Karpas-422 (cell line): ENCODE measurements at regions not wholly inside any gene's neighbourhood (a gene's known extent, or its start where the extent isn't known, plus 50 kb on each side); places are given as distances from the start of the nearest gene placed in this dataset.
"Not testable (repeated sequence)": the region's sequence is repeated elsewhere in the genome, so short reads cannot be mapped to it uniquely, and the experiment has no call there.

Experiments used
- DNase-seq: peaks from one replicate; pipeline ENCODE4 v3.0.0-alpha.2; 2015
- H2AFZ ChIP-seq: fragments of 200-600 bp; sonication (generic); 2 replicates; pipeline ENCODE4 v1.6.1; 2014; ENCODE audit warnings: antibody characterized with exemption, low read length, mixed read lengths
- H3K27ac ChIP-seq: fragments of 200-600 bp; sonication (generic); 2 replicates; pipeline ENCODE4 v1.5.1; 2014; ENCODE audit warnings: mild to moderate bottlenecking, low read length, moderate library complexity
- H3K27me3 ChIP-seq: fragments of 200-600 bp; sonication (generic); 2 replicates; pipeline ENCODE4 v1.6.1; 2014; ENCODE audit warnings: low read length, mixed read lengths
- H3K36me3 ChIP-seq: fragments of 200-600 bp; sonication (generic); 2 replicates; pipeline ENCODE4 v1.6.1; 2014; ENCODE audit warnings: low read length, mixed read lengths; ENCODE audit not compliant: insufficient read depth
- H3K4me1 ChIP-seq: fragments of 200-600 bp; sonication (generic); 2 replicates; pipeline ENCODE4 v1.6.1; 2014; ENCODE audit warnings: mild to moderate bottlenecking, low read length, mixed read lengths
- H3K4me2 ChIP-seq: fragments of 200-600 bp; sonication (generic); 2 replicates; pipeline ENCODE4 v1.6.1; 2014; ENCODE audit warnings: low read length, low read depth, mild to moderate bottlenecking; ENCODE audit not compliant: poor library complexity, severe bottlenecking
- H3K4me3 ChIP-seq: fragments of 200-600 bp; sonication (generic); 2 replicates; pipeline ENCODE4 v1.5.1; 2014; ENCODE audit warnings: mild to moderate bottlenecking, antibody characterized with exemption, low read length, mixed read lengths
- H3K79me2 ChIP-seq: fragments of 200-600 bp; sonication (generic); 2 replicates; pipeline ENCODE4 v1.6.1; 2014; ENCODE audit warnings: mild to moderate bottlenecking, low read length, mixed read lengths
- H3K9ac ChIP-seq: fragments of 200-600 bp; sonication (generic); 2 replicates; pipeline ENCODE4 v1.6.0; 2014; ENCODE audit warnings: low read length
- H3K9me2 ChIP-seq: fragments of 200-600 bp; sonication (generic), shearing (Covaris generic); replicated peaks from 2 replicates; pipeline ENCODE4 v1.6.0; 2014; ENCODE audit warnings: mild to moderate bottlenecking, low read length, moderate library complexity; ENCODE audit not compliant: insufficient read depth
- H3K9me3 ChIP-seq: fragments of 300-700, 200-600 bp; sonication (generic); 2 replicates; pipeline ENCODE4 v1.6.1; 2014; ENCODE audit warnings: low read length, mixed read lengths
- H4K20me1 ChIP-seq: fragments of 200-600 bp; sonication (generic); 2 replicates; pipeline ENCODE4 v1.6.1; 2014; ENCODE audit warnings: mild to moderate bottlenecking, antibody characterized with exemption, low read length, low read depth; ENCODE audit not compliant: insufficient read depth

DNA sequence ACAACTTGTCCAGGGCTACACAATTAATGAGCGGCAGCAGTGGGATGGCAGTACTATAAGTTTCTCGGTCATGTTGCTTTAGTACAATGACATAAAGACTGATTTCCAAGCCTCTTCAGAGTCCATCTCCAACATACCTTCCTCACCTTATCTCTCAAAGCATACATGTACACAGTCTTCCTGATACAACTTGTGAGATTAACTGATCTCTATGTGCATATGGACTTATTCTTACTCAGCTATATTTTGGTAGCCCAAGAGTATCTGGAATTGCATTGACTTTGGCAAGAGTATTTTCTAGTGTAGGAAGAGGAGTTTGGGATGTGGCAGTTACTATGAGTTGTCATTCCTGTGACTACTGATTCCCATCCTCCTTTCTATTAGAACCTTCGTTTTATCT is 575.0 kb downstream of the EDEM1 start:
- DNase-seq, result no peak
- Histone ChIP-seq H3K4me3 (no peak overlapping the region), H3K4me2 (no peak overlapping the region)

GRCh38 chr3:5766848-5767247 is 579.3 kb downstream of the EDEM1 start:
- H3K9ac ChIP-seq, result no peak overlapping the region

More for the DNA sequence above, 575.0 kb downstream of the EDEM1 start:
- Histone ChIP-seq H3K79me2 (no peaks in the 10 kb centered on the region), H2AFZ (no peak overlapping the region), H3K27me3 (no peaks in the 10 kb centered on the region), H3K9me3 (no peaks in the 10 kb centered on the region), H3K9me2 (no peaks in the 10 kb centered on the region), H3K36me3 (no peaks in the 10 kb centered on the region), H3K4me1 (no peaks in the 10 kb centered on the region), H3K27ac (no peak overlapping the region), H3K9ac (no peak overlapping the region), H4K20me1 (no peaks in the 10 kb centered on the region)

GRCh38 chr3:5767304-5767703 is 579.8 kb downstream of the EDEM1 start:
- no peak overlapping the region for H3K9ac ChIP-seq
- DNase-seq, result no peak
- no peak overlapping the region for H3K27ac ChIP-seq
- H3K27me3 ChIP-seq, result no peaks in the 10 kb centered on the region
- no peak overlapping the region for H2AFZ ChIP-seq
- H4K20me1 ChIP-seq, result no peaks in the 10 kb centered on the region
- H3K4me3 ChIP-seq, result no peak overlapping the region
- no peak overlapping the region for H3K4me2 ChIP-seq
- H3K36me3 ChIP-seq, result no peaks in the 10 kb centered on the region
- no peaks in the 10 kb centered on the region for H3K9me2 ChIP-seq
- H3K79me2 ChIP-seq, result no peaks in the 10 kb centered on the region
- no peaks in the 10 kb centered on the region for H3K9me3 ChIP-seq
- H3K4me1 ChIP-seq, result no peaks in the 10 kb centered on the region

More at GRCh38 chr3:5766848-5767247, 579.3 kb downstream of the EDEM1 start:
- H3K36me3 ChIP-seq, result no peaks in the 10 kb centered on the region
- H3K9me2 ChIP-seq, result no peaks in the 10 kb centered on the region
- DNase-seq, result no peak
- H2AFZ ChIP-seq, result no peak overlapping the region
- H3K27me3 ChIP-seq, result no peaks in the 10 kb centered on the region
- no peaks in the 10 kb centered on the region for H4K20me1 ChIP-seq
- H3K4me1 ChIP-seq, result no peaks in the 10 kb centered on the region
- H3K9me3 ChIP-seq, result no peaks in the 10 kb centered on the region
- H3K79me2 ChIP-seq, result no peaks in the 10 kb centered on the region
- no peak overlapping the region for H3K4me3 ChIP-seq
- no peak overlapping the region for H3K27ac ChIP-seq
- no peak overlapping the region for H3K4me2 ChIP-seq

DNA sequence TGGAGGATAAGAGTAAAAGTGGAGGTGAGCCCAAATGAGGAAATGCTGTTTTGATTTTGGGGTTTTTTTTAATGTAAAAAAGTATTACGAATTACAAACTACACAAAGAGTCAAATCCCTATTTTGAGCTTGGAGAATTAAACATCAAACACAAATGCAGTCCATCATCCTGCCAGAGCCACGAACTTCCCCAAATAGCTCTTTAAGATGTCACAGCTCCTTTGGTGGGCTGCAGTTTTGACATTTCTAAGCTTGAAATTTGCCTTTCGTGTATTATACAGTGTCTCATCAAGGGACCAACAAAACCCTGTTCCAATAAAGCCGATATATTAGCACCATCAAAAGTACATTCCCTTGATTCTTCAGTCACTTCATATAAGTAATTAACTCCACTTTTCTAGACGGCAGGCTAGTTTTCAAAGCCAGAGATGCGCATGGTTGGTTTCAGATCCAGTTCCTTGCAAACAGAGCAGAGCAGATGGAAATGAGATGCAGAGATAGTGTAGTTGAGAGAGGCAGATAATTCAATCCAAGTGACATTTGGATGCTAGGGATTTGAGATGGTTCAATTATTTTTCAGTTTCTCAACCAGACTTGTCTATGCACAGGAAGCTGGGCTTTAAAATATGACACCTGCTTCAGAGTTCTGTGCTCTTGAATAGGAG is 580.9 kb downstream of the EDEM1 start:
- H3K4me1 ChIP-seq, result no peaks in the 10 kb centered on the region
- no peak overlapping the region for H3K4me3 ChIP-seq
- H3K79me2 ChIP-seq, result no peaks in the 10 kb centered on the region
- no peak overlapping the region for H3K4me2 ChIP-seq
- H3K9ac ChIP-seq, result no peak overlapping the region
- H3K9me3 ChIP-seq, result no peaks in the 10 kb centered on the region
- H2AFZ ChIP-seq, result no peak overlapping the region
- no peaks in the 10 kb centered on the region for H3K27me3 ChIP-seq
- no peak overlapping the region for H3K27ac ChIP-seq
- H4K20me1 ChIP-seq, result no peaks in the 10 kb centered on the region
- no peaks in the 10 kb centered on the region for H3K36me3 ChIP-seq
- no peaks in the 10 kb centered on the region for H3K9me2 ChIP-seq
- DNase-seq, result no peak

- Histone ChIP-seq H3K9me3 (no peaks in the 10 kb centered on the region), H3K4me3 (no peak overlapping the region), H3K4me1 (no peaks in the 10 kb centered on the region), H3K9me2 (no peaks in the 10 kb centered on the region), H3K27me3 (no peaks in the 10 kb centered on the region), H3K79me2 (no peaks in the 10 kb centered on the region), H4K20me1 (no peaks in the 10 kb centered on the region), H3K4me2 (no peak overlapping the region), H3K36me3 (no peaks in the 10 kb centered on the region), H2AFZ (no peak overlapping the region), H3K9ac (no peak overlapping the region), H3K27ac (no peak overlapping the region)
- DNase-seq, result peak; percentile 43
These were observed 582.3 kb downstream of the EDEM1 start for GRCh38 chr3:5769825-5770224.

GRCh38 chr3:5774337-5774736 is 586.8 kb downstream of the EDEM1 start:
- Histone ChIP-seq H3K36me3 (no peaks in the 10 kb centered on the region), H2AFZ (no peak overlapping the region), H3K9me3 (no peaks in the 10 kb centered on the region), H3K4me2 (no peak overlapping the region), H3K9ac (no peak overlapping the region), H3K4me1 (no peaks in the 10 kb centered on the region), H3K79me2 (no peaks in the 10 kb centered on the region), H3K27me3 (no peaks in the 10 kb centered on the region), H3K27ac (no peak overlapping the region), H3K9me2 (no peaks in the 10 kb centered on the region), H4K20me1 (no peaks in the 10 kb centered on the region), H3K4me3 (no peak overlapping the region)
- DNase-seq, result no peak

DNA sequence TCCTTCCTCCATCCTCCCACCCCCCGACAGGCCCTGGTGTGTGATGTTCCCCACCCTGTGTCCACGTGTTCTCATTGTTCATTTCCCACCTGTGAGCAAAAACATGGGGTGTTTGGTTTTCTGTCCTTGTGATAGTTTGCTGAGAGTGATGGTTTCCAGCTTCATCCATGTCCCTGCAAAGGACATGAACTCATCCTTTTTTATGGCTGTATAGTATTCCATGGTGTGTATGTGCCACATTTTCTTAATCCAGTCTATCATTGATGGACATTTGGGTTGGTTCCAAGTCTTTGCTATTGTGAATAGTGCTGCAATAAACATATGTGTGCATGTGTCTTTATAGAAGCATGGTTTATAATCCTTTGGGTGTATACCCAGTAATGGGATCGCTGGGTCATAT is 587.6 kb downstream of the EDEM1 start:
- not testable (repeated sequence) for H4K20me1 ChIP-seq, H3K27me3 ChIP-seq, DNase-seq, H3K4me3 ChIP-seq, H3K36me3 ChIP-seq, H3K9me3 ChIP-seq, H3K4me2 ChIP-seq, H2AFZ ChIP-seq, H3K79me2 ChIP-seq, H3K27ac ChIP-seq, H3K9ac ChIP-seq, H3K4me1 ChIP-seq, H3K9me2 ChIP-seq

DNA sequence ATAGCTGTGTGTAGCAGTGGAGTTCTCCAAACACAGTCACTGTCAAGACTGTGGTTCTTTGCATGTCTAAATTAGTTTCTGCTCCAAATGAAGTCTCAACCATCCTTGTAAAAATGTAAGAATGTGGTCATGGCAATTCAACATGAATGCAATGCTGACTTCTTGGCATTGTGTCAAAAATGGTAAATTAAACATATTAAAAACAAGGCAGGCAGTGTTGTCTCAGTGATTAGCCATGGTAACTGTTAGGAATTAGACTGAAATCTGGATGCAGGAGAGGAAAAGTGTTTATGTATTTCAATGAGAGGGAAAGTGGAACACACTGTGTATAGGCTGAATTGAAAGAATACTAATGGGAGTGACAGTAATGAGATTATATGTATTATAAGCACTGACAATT is 597.2 kb downstream of the EDEM1 start:
- H3K79me2 ChIP-seq, result no peaks in the 10 kb centered on the region
- no peak overlapping the region for H2AFZ ChIP-seq
- no peak overlapping the region for H3K4me2 ChIP-seq
- H3K27ac ChIP-seq, result no peak overlapping the region
- H3K36me3 ChIP-seq, result no peaks in the 10 kb centered on the region
- no peak overlapping the region for H3K9ac ChIP-seq
- H4K20me1 ChIP-seq, result no peaks in the 10 kb centered on the region
- H3K9me2 ChIP-seq, result no peaks in the 10 kb centered on the region; the same call in none of the 2 replicates
- no peaks in the 10 kb centered on the region for H3K4me1 ChIP-seq
- no peaks in the 10 kb centered on the region for H3K9me3 ChIP-seq
- no peaks in the 10 kb centered on the region for H3K27me3 ChIP-seq
- no peak for DNase-seq
- no peak overlapping the region for H3K4me3 ChIP-seq
